AG09309 (cell line): ENCODE measurements at regions not wholly inside any gene's neighbourhood (a gene's known extent, or its start where the extent isn't known, plus 50 kb on each side); places are given as distances from the start of the nearest gene placed in this dataset.

Experiments used
- DNase-seq: peaks from one replicate; pipeline ENCODE4 v3.0.0-alpha.2; 2010; ENCODE audit warnings: low read depth
- H3K4me3 ChIP-seq: 2 replicates; pipeline ENCODE4 v1.5.1; 2011; ENCODE audit warnings: mild to moderate bottlenecking, low read depth, low read length, moderate library complexity; ENCODE audit not compliant: control insufficient read depth
- CTCF ChIP-seq: IDR thresholded peaks from 2 replicates; pipeline ENCODE4 v1.5.1; 2011; ENCODE audit warnings: mild to moderate bottlenecking, low read depth, low read length, inconsistent platforms; ENCODE audit not compliant: insufficient read depth, control insufficient read depth; ENCODE audit errors: missing control alignments

GRCh38 chr21:27083144-27083543 is 116.3 kb upstream of the ADAMTS5 start:
- TF ChIP-seq CTCF, result no peak
- DNase-seq, result no peak
- no peak overlapping the region for H3K4me3 ChIP-seq

- H3K4me3 ChIP-seq, result no peak overlapping the region
- TF ChIP-seq CTCF, result no peak
- no peak for DNase-seq
Measured at GRCh38 chr21:27082431-27083010, 115.6 kb upstream of the ADAMTS5 start.

GRCh38 chr21:27079636-27080240 is 112.8 kb upstream of the ADAMTS5 start:
- H3K4me3 ChIP-seq, result no peak overlapping the region
- DNase-seq, result no peak
- no peak for TF ChIP-seq CTCF

- H3K4me3 ChIP-seq, result no peak overlapping the region
- TF ChIP-seq CTCF, result no peak
- no peak for DNase-seq
Measured at GRCh38 chr21:27078915-27079314, 112.0 kb upstream of the ADAMTS5 start.

GRCh38 chr21:27077501-27077900 is 110.6 kb upstream of the ADAMTS5 start:
- no peak overlapping the region for H3K4me3 ChIP-seq
- TF ChIP-seq CTCF, result no peak
- peak; percentile 23 for DNase-seq

- TF ChIP-seq CTCF, result no peak
- no peak for DNase-seq
- H3K4me3 ChIP-seq, result no peak overlapping the region
Measured at GRCh38 chr21:27076025-27076424, 109.1 kb upstream of the ADAMTS5 start.
